ENCODE measurements at regions not wholly inside any gene's neighbourhood (a gene's known extent, or its start where the extent isn't known, plus 50 kb on each side); places are given as distances from the start of the nearest gene placed in this dataset.

DNA sequence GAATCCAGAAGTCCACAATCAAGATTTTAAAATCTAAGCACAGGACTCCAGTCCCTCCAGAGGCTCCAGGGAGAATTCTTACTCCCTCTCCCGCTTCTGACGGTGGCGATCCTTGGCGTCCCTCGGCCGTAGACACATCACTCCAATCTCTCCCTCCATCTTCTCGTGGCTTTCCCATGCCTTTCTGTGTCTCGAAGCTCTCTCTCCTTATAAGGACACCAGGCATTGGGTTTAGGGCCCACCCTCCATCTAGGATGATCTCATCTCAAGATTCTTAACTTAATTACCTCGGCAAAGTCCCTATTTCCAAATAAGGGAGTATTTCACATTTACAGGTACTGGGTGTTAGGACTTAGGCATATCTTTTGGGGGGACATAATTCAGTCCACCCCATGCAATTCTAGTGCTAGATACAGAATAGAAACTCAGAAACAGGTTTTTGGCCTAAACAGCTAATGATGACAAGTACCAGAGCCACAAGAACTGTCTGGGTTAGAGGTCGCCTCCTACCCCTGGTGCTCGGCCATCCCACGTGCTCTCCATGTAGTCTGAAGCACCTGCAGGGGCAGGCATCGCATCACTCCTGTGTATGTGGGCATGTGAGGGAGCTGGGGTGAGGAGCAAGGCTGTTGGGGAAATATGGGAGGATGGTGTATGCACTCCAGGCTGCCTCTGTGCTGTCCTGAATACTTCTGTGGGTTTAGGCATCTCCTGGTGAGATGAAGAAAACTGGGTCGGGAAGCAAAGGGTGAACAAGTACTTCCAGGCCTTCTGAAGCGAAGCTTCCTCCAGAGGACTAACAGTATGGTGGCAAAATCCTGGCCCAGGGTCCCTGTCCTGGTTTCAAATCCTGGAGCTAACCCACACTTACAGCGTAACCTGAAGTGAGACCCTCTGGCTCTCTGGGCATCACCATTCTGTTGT, 298.3 kb upstream of the ZMIZ1 start:
- DNase-seq (ENCODE audit: low read depth in 2 of 2), result no peak

DNA sequence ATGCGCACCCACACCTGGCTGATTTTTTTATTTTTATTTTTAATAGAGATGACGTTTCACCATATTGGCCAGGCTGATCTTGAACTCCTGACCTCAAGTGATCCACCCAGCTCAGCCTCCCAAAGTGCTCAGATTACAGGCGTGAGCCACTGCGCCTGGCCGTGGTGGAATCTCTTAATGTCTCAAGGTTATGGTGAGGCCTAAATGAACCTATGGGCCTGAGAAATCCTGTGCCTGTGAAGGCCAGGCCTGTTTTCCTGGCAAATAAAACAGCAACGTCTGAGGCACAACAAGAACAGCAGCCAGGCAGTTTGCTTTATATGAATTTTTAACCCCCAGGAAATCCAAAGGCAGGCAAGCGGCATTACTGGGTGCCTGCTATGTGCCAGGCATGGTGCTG, 297.5 kb upstream of the ZMIZ1 start:
- DNase-seq (ENCODE audit: low read depth in 2 of 2), result no peak

DNA sequence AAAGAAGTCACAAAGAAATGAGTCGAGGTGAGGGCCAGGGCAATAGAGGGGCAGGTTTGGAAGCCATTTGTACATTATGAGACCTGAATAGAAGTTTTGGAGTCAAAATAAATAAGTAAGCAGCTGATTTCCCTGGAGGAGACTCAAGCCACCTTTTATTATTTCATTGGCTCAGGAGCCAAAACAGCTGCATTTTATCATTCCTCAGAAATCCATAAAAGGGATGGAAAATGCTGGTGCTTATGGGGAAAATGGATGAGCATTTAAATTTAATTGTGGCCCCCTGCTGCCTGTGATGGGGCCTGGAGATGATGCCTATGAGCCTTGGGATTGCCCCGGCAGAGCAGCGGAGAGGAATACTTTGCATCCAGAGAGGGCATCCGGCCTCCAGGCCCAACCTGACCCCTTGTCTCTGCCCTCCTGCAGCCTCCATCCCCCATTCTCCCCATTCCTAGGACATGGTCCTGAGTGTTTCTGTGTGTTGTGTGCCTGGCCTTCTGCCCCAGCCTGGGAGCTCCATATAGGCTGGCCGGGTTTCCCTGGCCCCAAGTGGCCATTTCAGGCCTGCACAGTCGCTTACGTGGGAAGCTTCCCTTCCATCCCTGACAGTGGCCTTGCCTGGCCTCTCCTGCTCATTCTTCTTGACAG, 296.8 kb upstream of the ZMIZ1 start:
- no peak for DNase-seq (ENCODE audit: low read depth in 2 of 2)

DNA sequence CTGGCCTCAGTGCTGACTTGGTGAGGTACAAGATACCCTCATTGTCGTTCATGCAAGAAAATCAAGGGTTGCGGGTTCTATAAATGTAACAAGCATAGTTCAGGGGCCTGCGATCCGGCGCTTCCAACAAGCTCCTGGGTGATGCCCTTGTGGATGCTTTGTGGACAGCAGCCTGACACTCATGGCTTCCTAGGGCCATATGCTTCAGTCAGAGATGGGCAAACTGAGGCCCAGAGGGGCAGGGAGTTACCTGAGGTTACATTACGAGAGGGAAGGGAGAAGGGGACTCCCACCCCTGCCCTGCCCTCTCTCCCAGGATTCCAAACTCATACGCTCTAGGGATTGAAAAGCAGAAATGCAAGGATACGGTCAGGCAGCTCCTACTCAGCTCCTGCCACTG, 296.3 kb upstream of the ZMIZ1 start:
- DNase-seq (ENCODE audit: low read depth in 2 of 2), result no peak

DNA sequence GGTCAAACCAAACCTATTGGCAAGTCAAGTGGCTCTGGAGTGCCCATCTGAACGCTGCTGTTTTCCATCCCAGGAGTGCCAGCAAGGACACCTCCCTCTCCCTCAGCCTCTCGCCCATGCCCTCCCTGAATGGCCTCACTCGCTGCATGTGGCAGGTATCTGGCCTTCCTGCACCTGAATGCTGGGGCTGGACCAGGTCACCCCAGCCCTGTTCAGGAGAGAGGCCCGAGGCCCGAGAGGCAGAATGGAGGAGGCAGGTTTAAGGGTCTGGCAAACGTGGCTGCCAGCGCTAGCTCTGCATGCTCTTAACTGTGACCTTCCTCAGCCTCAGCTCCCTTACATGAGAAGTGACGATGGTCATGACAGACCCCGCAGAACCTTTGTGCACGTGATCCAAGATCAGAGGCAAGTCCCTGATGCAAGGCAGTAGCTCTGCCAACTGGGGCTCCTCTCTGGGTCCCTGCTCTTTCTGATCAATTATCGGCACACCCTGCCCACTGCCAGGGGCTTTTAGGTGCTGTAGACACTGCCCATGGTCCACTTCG, 295.7 kb upstream of the ZMIZ1 start:
- no peak for DNase-seq (ENCODE audit: low read depth in 2 of 2)

DNA sequence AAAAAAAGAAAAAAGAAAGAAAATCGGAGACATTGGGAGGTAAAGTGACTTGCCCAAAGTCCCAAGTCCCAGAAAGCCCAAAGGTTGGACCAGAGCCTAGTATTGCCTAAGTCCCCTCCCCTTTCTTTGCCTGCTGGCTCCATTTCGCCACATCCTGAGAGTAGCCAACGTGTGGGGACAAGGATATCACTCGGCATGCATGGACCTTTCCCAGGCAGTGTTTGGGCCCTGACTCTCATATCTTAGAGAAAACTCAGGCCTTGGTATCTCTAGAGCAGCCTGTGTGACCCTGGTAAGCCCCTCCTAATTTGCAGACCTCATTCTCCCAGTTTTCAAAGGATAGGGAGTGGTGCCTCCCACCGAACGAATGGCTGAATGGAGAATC, 294.2 kb upstream of the ZMIZ1 start:
- no peak for DNase-seq (ENCODE audit: low read depth in 2 of 2)

DNA sequence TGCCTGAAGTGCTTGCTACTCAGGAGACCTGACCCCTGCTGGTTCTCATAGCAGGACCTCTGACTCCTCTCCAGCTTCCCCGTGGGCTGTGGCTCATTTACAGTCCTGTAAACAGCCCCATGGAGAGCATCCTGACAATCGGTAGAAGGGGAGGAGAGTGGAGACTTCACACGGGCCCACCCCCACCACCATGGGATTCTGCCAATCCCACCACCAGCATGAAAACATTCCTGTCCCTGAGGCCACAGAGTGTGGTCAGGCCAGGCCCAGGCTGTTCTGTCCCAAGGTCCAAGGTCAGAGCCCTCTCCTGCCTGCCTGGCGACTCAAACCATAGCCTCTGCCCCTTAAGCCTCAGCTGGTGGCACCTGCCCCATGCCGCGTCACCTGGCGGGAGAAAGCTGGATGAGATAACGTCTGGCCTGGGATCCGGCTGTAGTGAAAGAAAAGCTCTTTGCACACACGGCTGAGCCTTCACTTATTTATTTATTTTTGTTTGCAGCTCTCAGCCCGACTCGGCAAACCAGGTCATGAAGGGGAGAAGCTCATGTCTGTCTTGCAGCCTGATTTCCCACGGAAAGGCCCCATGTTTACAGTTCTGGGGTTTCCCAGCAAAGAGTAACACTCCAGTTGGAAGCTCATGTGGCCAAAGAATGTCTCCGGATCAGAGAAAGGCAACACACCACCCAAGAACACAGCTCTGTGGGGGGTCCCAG, 293.6 kb upstream of the ZMIZ1 start:
- no peak for DNase-seq (ENCODE audit: low read depth in 2 of 2)

DNA sequence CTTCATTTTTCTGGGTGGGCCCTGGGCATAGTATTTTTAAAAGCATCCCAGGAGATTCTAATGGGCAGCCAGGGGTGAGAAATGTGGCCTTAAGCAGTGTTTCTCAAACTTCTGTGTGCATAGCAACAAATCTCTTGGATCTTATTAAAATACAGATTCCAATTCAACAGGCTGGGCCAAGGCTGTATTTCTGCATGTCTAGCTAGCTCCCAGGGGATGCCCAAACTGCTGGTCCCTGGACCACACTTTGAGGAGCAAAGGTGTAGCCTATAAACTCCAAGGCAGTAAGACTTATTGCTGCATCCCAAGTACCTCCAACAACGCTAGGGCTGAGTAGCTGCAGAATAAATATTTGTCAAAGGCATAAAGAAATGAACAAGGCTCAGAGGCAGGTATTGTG, 292.9 kb upstream of the ZMIZ1 start:
- no peak for DNase-seq (ENCODE audit: low read depth in 2 of 2)

DNA sequence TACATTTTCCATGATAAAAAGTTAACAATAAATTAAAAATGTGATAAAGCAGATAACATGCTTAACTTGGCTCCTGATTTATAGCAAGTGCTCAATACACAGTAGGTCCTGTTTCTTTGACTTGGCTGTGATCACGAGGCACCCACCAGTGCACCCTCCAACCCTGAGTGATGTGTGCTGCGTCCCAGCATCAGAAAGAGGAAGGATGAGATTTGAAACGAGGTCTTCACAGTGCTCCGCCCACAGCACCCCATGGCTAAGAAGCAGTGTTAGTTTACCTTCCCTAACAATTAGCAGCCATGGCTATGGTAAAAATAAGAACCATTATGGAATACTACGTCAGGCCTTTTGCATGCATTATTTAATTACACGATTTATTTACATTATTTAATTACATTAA, 292.0 kb upstream of the ZMIZ1 start:
- DNase-seq (ENCODE audit: low read depth in 2 of 2), result no peak

DNA sequence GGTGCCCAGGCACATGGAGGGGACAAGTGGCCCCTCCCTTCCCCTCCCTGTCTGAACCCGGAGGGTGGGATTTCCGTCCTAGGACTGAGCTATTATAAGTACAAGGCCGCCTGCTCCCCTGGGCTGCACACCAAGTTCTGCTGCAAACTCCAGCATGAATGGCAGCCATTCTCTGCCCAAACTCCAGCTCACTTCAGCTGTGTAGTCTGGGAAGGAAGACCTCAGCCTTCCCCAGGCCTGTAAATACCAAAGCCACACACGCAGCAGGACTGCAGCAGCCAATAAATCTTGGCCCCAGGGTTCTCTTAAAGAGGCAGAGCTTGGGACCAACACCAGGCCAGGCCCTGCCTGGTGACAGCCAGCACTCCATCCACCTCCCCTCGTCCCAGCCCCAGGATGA, 291.3 kb upstream of the ZMIZ1 start:
- DNase-seq (ENCODE audit: low read depth in 2 of 2), result no peak

DNA sequence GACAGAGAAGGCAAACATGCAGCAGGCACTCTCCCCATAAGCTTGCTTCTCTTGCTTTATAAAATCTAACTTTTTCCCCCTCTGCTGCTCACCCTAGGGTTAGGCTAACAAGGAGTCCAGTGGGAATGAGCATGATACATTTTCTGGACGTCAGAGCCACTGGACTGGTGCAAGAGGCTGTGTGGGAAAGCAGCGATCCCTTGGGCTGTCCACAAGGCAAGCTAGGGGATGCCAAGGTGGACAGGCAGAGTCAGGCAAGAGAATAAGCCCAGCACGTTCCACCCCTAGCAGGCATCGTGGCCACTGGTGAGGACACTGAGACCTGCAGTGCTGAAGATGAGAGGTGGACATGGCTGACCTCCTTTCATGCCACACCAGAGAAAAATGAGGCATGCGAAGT, 290.9 kb upstream of the ZMIZ1 start:
- DNase-seq (ENCODE audit: low read depth in 2 of 2), result no peak

DNA sequence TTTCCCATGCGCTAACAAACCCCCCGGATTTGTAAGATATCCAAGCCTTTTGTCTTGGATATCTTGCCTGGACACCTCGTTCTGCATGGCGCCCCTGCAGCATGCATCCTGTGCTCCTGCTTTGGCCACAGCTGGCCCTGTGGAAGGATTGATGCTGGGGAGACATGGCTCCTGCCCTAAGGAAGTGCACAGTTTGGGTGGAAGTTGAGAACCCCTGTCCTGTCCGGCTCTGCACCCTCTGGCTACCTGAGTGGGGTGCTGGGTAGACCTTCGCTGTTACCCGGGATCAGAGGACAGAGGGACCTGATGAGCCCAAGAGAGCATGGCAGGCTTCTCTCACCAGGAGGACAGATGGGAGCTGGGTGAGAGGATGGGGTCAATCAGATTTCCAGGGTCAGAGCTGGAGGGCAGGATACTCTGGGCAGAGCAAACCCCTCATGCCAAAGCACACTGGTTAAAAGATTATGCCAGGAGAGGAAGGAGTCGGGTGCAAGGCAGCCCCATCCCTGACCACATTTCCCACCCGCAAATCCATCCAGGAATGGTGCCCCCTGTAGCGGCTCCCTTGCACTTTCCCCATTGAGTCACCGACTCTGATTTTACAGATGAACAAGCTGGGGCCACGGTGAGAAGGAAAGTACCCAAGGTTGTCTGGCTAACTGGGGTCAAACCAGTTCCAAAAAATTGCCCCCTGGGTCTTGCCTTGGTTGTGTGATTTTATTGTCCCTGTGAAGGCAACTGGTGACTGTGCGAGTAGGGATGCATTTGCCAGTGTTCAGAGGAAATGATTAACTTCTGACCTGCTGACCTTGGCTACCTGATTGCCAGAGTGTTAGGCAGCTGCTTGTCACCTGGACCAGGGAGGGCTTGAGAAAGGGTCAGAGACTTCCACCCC, 290.1 kb upstream of the ZMIZ1 start:
- no peak for DNase-seq (ENCODE audit: low read depth in 2 of 2)

DNA sequence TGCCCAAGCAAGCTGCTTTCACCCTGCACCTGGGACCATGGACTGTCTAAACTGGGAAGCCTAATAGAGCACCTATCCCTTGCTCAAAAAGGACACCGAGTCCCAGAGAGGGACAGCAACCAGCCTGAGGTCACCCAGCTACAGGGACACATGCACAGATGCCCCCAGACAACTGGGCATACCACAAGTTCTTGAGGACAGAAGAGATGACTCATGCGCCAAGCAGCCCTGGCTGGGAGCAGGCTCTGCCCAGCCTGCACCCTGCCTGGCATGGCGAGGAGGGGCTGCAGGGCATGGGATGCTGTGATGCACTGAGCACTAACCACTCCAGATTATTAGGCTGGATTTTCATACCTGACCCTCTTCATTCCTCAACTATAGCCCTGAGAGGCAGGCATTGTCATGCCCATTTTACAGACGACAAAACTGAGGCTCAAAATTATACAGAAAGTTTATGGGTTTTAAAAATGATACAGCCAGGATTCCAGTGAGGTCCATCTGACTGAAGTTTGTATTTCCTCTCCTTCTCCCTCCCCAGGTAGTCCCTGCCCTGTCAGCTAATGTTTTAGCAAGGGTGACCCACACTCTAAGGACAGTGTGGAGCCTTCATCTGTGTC, 289.3 kb upstream of the ZMIZ1 start:
- no peak for DNase-seq (ENCODE audit: low read depth in 2 of 2)

DNA sequence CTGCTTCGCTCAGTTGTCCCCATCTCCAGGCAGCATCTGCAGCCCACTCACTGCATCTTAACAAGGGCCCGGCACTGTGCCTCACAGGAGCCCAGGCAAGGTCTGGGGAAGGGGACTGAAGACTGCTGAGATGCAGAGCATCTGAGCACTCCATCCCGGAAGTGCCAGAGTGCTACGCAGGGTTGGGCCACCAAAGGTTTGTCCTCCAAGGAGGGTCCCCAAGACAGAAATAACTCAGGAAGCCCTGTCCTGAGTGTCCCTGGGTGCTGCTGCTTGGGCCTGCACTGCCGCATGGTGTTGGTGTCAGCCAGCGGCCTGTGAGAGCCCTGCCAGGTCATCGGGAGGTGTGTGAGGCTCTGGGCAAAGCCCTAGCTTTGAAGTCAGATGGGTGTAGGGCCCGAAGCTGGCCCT, 288.2 kb upstream of the ZMIZ1 start:
- DNase-seq (ENCODE audit: low read depth in 2 of 2), result no peak

DNA sequence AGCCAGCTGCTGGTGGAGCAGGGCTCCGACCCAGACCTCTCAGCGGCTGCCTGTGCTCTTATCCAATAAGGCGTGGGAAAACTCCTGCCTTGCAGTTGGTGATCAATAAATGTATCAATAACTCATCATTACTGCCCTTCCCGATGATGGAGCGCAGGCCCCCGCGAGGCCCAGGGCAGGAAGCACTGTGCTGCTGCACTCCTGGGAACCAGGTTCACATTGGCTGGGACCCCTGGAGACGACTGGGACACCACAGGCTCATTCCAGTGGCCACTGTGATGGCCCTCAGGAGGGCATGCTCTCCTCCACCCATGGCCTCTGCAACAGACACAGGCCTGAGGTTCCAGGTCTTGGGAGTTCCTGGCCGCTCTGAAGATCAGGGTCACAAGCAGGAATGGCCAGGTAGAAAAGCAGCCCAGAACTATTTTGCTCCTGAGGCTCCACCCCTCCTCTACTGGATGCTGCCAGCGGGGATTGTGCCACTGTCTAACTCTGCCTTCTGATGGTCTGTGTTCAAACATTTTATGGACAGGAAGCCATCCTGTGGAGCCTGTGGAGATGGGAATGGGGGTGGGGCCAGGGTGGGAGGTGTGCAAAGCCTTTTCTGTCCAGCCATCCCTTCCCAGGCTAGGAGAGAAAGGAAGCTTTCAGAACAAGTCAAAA, 287.4 kb upstream of the ZMIZ1 start:
- no peak for DNase-seq (ENCODE audit: low read depth in 2 of 2)

DNA sequence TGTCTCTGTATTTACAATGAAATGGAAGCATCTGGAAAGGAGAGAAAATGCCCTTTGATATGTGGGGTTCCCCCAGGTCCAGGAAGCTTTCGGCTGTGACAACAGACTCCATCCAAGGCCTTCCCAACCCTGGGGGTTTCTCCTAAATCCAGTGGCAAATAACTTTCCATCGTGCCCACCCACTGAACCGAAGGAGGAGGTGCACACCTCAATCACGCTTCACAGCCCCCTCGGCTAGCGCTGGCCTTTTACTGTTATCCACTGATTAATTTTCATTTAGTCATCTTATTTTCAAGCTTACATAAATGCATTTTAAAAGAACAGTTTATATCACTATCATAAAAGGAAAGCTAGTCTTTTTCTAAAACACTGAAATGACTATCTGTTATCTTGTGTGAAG, 286.8 kb upstream of the ZMIZ1 start:
- no peak for DNase-seq (ENCODE audit: low read depth in 2 of 2)

DNA sequence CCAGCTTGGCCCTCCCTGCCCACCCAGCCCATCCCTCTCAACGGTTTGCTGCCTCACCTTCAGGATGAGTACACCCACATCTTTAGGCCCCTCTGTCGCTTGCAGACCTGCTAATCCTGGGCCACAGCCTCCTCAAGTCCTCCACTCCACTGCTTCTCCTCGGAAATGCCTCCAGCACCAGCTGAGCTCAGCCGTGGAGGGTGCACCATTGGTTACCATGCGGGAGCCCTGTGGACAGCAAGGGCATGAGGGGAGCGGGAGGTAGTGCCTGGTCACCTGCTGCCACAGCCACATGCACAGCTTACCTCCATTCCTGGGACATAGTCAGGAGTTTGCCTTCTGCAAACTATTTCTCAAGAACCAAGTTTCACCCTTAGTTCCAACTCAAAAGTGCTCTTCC, 286.3 kb upstream of the ZMIZ1 start:
- no peak for DNase-seq (ENCODE audit: low read depth in 2 of 2)

DNA sequence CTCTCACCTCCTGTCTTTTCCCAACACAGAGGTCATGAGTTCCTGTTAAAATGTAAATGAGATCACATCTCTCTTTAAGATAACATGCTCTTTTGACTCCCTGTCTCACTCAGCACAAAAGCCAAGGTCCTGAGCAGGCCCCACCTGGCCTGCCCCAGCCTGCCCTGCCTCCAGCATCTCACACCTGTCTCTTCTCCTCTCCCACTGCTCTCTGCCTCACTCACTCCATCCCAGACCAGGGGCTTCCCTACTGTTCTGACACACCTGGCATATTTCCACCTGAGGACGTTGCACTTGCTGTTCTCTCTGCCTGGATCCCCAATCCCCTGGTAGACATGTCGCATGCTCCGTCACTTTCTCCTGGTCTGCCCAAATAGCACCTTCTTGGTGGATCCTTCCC, 285.0 kb upstream of the ZMIZ1 start:
- DNase-seq (ENCODE audit: low read depth in 2 of 2), result no peak

DNA sequence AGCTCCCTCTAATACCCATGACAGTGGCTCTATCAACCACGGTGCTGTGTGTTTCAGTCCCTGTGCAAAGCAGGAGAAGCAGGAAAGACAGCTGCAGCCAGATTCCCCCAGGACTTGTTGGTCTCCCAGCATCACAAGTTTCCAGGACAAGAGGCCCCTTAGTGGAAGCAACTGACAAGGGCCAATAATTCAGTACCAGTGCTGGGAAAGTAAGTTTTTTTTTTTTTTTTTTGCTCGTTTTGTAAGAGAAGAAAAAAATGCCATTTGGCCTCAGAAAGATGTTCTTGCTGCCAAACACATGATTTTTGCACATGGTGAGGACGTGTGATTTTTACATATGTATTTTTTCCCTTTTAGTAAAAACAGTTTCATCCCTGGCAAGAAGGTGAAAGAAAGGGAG, 284.2 kb upstream of the ZMIZ1 start:
- no peak for DNase-seq (ENCODE audit: low read depth in 2 of 2)

DNA sequence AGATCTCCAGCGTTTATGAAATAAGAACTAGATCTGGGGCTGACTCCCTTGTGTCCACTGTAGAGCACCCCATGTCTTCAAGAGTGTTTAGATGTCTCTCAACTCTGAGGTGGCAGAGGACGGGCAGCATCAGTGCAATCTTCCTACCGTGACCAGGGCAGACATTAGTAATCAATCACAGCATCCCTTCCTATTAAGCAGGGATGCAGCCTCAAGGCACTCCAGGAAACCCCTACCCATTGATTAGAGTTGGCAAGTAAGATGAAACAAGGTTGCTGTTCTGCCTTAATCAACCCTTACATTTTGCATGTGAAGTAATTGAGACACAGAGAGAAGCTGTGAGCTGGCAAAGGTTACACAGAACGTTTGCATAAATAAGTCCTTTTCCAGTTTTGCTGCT, 283.7 kb upstream of the ZMIZ1 start:
- DNase-seq (ENCODE audit: low read depth in 2 of 2), result no peak

DNA sequence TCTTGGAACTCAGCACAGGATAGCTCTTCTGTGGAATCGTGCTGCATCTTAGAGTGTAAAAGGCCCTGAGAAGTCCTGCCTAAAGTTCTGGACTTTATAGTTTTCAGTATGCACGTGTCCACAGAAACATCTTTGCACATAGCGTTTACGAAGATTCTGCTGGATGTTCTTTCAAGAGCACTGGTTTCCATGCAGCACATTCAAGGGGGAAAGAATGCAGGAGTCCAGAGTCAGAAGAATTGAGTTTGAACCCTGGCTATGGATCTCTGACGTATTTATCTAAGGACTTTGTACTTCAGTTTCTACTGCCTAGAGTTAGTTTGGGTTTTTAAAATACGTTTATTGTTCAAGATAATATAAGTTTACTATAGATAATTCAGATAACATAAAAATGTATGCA, 282.8 kb upstream of the ZMIZ1 start:
- no peak for DNase-seq (ENCODE audit: low read depth in 2 of 2)

Data from stimulated activated CD8-positive, alpha-beta memory T cell treated with anti-CD3 and anti-CD28 coated beads, Interleukin-2, amount 100 ng/mL, for 1 hour (primary cell).